Gastrocnemius medialis (tissue), 4 donors: ENCODE measurements at regions not wholly inside any gene's neighbourhood (a gene's known extent, or its start where the extent isn't known, plus 50 kb on each side); places are given as distances from the start of the nearest gene placed in this dataset.

Source experiments
- ATAC-seq, 2 donors: fragments of 150-250 bp; one replicate each; pipeline ENCODE4 v1.9.1; 2016
- DNase-seq, 2 donors: peaks; one replicate each; pipeline ENCODE4 v3.0.0-alpha.2; 2019
- H3K27ac ChIP-seq, 4 donors: fragments of 200-600 bp; sonication (generic); 1 replicate in 1 of 4; 2 replicates in 3 of 4; pipeline ENCODE4 v1.5.1; 2016 to 2018; ENCODE audit warnings: mild to moderate bottlenecking in 2 of 4, moderate library complexity in 1 of 4
- H3K27me3 ChIP-seq, 3 donors: fragments of 200-600 bp; sonication (generic) in 2 of 3; 1 replicate in 1 of 3; 2 replicates in 2 of 3; pipeline versions ENCODE4 v1.5.1 to v1.6.0; 2016 to 2019; ENCODE audit warnings: mild to moderate bottlenecking in 1 of 3, moderate library complexity in 1 of 3
- H3K36me3 ChIP-seq, 2 donors: fragments of 200-600 bp; sonication (generic) in 1 of 2; one replicate each; pipeline ENCODE4 v1.5.1; 2017 to 2018
- H3K4me1 ChIP-seq, 2 donors: fragments of 200-600 bp; sonication (generic) in 1 of 2; one replicate each; pipeline ENCODE4 v1.5.1; 2016 to 2017; ENCODE audit warnings: mild to moderate bottlenecking in 2 of 2
- H3K4me3 ChIP-seq, 4 donors: fragments of 200-600 bp; sonication (generic) in 3 of 4; 1 replicate in 1 of 4; 2 replicates in 3 of 4; pipeline ENCODE4 v1.5.1; 2016 to 2019; ENCODE audit warnings: mild to moderate bottlenecking in 2 of 4
- H3K9me3 ChIP-seq, 3 donors: fragments of 200-600 bp; sonication (generic) in 2 of 3; 1 replicate in 1 of 3; 2 replicates in 2 of 3; pipeline ENCODE4 v1.5.1; 2016 to 2019
- POLR2A ChIP-seq, 2 donors: fragments of 450-650 bp; IDR thresholded peaks; one replicate each; pipeline ENCODE4 v1.6.1; 2017; ENCODE audit warnings: antibody characterized with exemption in 2 of 2, mild to moderate bottlenecking in 2 of 2, moderate library complexity in 2 of 2
- in situ Hi-C, 4 donors: fragments of 200-750 bp; cut with MboI; loops; one replicate each; pipeline versions ENCODE4 v1.15.0 to v1.8.0; 2017; ENCODE audit warnings: low sequenced_read_pairs in 4 of 4
- intact Hi-C: fragments of 100-400 bp; cut with DNase I; formaldehyde crosslinking; loops from one replicate; pipeline ENCODE4 v1.15.1; 2023; ENCODE audit warnings: low total_unique reads
- TF ChIP-seq, protein P1 (sequence below), 5 experiments: fragments of 450-650 bp in 3 of 5; fragments of 200-600 bp in 2 of 5; sonication (generic) in 2 of 5; IDR thresholded peaks in 4 of 5; conservative IDR thresholded peaks in 1 of 5; 1 replicate in 4 of 5; 2 replicates in 1 of 5; pipeline ENCODE4 v1.5.1; 2016 to 2019; ENCODE audit warnings: antibody characterized with exemption in 5 of 5, mild to moderate bottlenecking in 3 of 5, moderate library complexity in 3 of 5

DNA sequence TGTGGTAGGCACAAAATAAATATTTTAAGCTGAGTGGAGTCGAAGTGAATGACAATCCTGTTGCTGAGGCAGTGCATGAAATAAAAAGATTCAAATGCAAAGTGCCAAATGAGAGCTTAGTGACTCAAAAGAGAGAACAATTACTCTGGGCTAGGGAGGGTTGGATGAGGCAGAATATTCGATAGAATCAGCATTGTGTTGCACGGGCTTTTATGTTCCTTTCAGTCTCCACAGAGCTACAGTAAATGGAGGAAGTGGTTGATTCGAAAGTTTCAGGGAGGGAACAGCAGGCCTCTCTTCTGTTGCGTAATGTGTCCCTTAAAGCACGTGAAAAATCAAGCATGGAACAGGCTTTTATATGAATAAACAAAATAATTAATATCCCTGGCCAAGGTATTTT is 599.3 kb upstream of the CELF2 start:
- Histone ChIP-seq H3K9me3 (no peaks in the 10 kb centered on the region), H3K4me1 (no peaks in the 10 kb centered on the region), H3K27ac (no peak overlapping the region), H3K36me3 (no peaks in the 10 kb centered on the region), H3K27me3 (no peaks in the 10 kb centered on the region), H3K4me3 (no peak overlapping the region)
- in situ Hi-C loops, result no loop called here
- DNase-seq, result no peak
- intact Hi-C loops, result no loop called here
- no peak for ATAC-seq
- TF ChIP-seq POLR2A (IDR thresholded peaks at IDR 0.05), result no peak
- TF ChIP-seq, protein P1, sequence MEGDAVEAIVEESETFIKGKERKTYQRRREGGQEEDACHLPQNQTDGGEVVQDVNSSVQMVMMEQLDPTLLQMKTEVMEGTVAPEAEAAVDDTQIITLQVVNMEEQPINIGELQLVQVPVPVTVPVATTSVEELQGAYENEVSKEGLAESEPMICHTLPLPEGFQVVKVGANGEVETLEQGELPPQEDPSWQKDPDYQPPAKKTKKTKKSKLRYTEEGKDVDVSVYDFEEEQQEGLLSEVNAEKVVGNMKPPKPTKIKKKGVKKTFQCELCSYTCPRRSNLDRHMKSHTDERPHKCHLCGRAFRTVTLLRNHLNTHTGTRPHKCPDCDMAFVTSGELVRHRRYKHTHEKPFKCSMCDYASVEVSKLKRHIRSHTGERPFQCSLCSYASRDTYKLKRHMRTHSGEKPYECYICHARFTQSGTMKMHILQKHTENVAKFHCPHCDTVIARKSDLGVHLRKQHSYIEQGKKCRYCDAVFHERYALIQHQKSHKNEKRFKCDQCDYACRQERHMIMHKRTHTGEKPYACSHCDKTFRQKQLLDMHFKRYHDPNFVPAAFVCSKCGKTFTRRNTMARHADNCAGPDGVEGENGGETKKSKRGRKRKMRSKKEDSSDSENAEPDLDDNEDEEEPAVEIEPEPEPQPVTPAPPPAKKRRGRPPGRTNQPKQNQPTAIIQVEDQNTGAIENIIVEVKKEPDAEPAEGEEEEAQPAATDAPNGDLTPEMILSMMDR (IDR thresholded peaks at IDR 0.05 in 4 of 5, conservative IDR thresholded peaks at IDR 0.05 in 1 of 5), result no peak

DNA sequence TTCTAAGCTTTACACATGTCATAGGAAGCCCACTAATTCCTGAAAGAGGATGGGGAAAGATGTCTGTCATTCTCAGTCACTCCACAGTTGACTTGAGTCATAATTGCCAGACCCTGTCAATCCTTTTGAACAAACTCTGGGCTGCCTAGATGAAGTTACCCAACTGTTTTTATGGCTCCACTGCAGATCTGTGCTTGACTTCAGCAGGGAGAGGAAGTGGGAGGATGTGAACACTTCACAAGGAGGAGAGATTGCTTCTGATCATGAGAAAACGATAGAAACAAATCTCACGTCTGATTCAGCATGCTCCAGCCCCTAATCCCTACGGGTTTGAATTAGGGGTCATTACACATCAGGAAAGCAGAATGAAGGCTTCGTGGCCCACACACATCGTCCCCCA is 596.6 kb upstream of the CELF2 start:
- H3K9me3 ChIP-seq, result no peaks in the 10 kb centered on the region
- in situ Hi-C loops, result no loop called here
- H3K27ac ChIP-seq, result no peak overlapping the region
- no peak overlapping the region for H3K4me3 ChIP-seq
- ATAC-seq (no peak), DNase-seq (no peak)
- intact Hi-C loops, result no loop called here
- H3K4me1 ChIP-seq, result no peaks in the 10 kb centered on the region
- no peaks in the 10 kb centered on the region for H3K27me3 ChIP-seq
- no peaks in the 10 kb centered on the region for H3K36me3 ChIP-seq
- TF ChIP-seq, protein P1 (IDR thresholded peaks at IDR 0.05 in 4 of 5, conservative IDR thresholded peaks at IDR 0.05 in 1 of 5), result no peak
- no peak for TF ChIP-seq POLR2A (IDR thresholded peaks at IDR 0.05)

DNA sequence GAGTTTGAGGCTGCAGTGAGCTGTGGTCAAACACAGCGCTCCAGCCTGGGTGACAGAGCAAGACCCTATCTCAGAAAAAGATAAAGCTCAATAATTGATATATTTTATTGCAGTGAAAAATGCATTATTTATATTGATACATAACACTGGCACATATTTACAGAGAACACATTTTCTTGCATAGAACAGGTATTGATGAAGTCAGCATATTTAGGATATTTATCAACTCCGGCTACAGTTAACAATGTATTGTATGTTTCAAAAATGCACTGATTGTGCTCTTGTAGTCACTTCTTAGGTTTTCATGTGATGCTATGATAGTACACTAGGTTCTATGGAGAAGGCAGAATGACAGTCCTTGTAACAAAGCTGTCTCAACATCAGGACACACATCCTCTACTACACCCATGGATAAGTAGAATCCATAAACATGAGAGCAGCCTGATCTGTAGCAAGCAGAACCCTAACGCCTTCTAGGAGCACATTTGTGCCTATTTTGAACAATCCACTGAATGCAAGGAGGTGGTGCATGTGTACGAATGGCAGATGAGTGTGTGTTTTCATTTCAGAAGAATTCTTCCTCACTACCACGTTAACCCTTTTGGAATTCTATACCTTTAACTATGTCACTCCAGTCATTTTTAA is 586.1 kb upstream of the CELF2 start:
- no peak for ATAC-seq
- intact Hi-C loops (no loop called here), in situ Hi-C loops (no loop called here)
- DNase-seq, result no peak
- Histone ChIP-seq H3K27ac (no peak overlapping the region), H3K4me1 (no peaks in the 10 kb centered on the region), H3K4me3 (no peak overlapping the region), H3K27me3 (no peaks in the 10 kb centered on the region), H3K36me3 (no peaks in the 10 kb centered on the region), H3K9me3 (no peaks in the 10 kb centered on the region)
- TF ChIP-seq, protein P1 (IDR thresholded peaks at IDR 0.05 in 4 of 5, conservative IDR thresholded peaks at IDR 0.05 in 1 of 5), result no peak
- TF ChIP-seq POLR2A (IDR thresholded peaks at IDR 0.05), result no peak

DNA sequence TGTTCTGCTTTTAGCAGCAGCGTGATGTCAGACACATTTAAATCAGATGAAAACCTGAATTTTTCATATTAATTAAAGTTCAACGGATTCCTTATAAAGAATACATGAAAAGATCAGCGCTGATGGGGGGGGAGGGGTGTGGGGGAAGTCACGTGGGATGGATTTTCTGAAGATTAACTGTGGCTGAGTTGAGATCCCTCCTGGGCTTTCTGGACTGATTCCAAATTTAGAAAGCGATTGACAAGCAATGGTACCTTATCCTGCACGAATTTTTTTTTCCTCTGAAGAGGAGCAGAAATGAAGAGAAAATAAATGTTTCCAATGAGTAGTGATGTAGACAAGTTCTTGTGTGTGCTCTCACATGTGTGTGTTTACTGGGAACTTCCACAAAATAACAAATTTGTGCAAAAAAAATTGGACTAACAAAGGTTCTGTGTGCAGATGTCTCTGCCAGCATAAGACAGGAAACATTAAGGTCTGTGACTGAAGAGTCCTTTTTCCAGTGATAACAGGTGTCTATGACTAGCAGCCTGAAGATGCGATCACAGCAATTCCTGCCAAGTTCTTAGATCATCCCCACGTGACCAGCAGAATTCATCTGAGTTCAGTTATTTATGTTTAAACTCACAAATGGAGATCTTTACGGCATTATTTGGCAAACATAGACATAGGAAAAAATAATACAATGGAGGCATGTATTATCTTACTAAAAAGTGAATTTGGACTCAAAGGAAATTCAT is 585.2 kb upstream of the CELF2 start:
- Histone ChIP-seq H3K4me1 (no peaks in the 10 kb centered on the region), H3K36me3 (no peaks in the 10 kb centered on the region), H3K4me3 (no peak overlapping the region), H3K27me3 (no peaks in the 10 kb centered on the region), H3K9me3 (no peaks in the 10 kb centered on the region), H3K27ac (no peak overlapping the region)
- DNase-seq (no peak), ATAC-seq (no peak)
- intact Hi-C loops, result no loop called here
- in situ Hi-C loops, result no loop called here
- TF ChIP-seq, protein P1 (IDR thresholded peaks at IDR 0.05 in 4 of 5, conservative IDR thresholded peaks at IDR 0.05 in 1 of 5), result no peak
- no peak for TF ChIP-seq POLR2A (IDR thresholded peaks at IDR 0.05)
